ENCODE measurements at regions not wholly inside any gene's neighbourhood (a gene's known extent, or its start where the extent isn't known, plus 50 kb on each side); places are given as distances from the start of the nearest gene placed in this dataset.
"Not testable (repeated sequence)": the region's sequence is repeated elsewhere in the genome, so short reads cannot be mapped to it uniquely, and the experiment has no call there.

GRCh38 chr19:30806311-30806710, 434.1 kb downstream of the ZNF536 start:
- no peak for DNase-seq

- DNase-seq = no peak
Observed at GRCh38 chr19:30804751-30805150, 432.6 kb downstream of the ZNF536 start.

GRCh38 chr19:30804333-30804732, 432.1 kb downstream of the ZNF536 start:
- DNase-seq = not testable (repeated sequence)

GRCh38 chr19:30802424-30803013, 430.3 kb downstream of the ZNF536 start:
- no peak for DNase-seq

- DNase-seq = peak; percentile 10 to 11
Observed at GRCh38 chr19:30799865-30800755, 427.9 kb downstream of the ZNF536 start.

- no peak for DNase-seq
Observed at GRCh38 chr19:30795727-30796126, 423.5 kb downstream of the ZNF536 start.

GRCh38 chr19:30792561-30793505, 420.6 kb downstream of the ZNF536 start:
- no peak for DNase-seq

GRCh38 chr19:30791088-30791487, 418.9 kb downstream of the ZNF536 start:
- DNase-seq = no peak

- no peak for DNase-seq
Observed at GRCh38 chr19:30790056-30790680, 418.0 kb downstream of the ZNF536 start.

GRCh38 chr19:30788105-30788765, 416.1 kb downstream of the ZNF536 start:
- DNase-seq = no peak

- no peak for DNase-seq
Observed at GRCh38 chr19:30785458-30786137, 413.4 kb downstream of the ZNF536 start.

- peak; percentile 47 to 57 for DNase-seq
Observed at GRCh38 chr19:30784850-30785457, 412.8 kb downstream of the ZNF536 start.

GRCh38 chr19:30783936-30784335, 411.8 kb downstream of the ZNF536 start:
- no peak for DNase-seq

GRCh38 chr19:30783212-30783611, 411.0 kb downstream of the ZNF536 start:
- DNase-seq = no peak

- DNase-seq = no peak
Observed at GRCh38 chr19:30781519-30781918, 409.3 kb downstream of the ZNF536 start.

- DNase-seq = no peak
Observed at GRCh38 chr19:30781047-30781446, 408.9 kb downstream of the ZNF536 start.

GRCh38 chr19:30780456-30780855, 408.3 kb downstream of the ZNF536 start:
- no peak for DNase-seq

- no peak for DNase-seq
Observed at GRCh38 chr19:30780032-30780431, 407.8 kb downstream of the ZNF536 start.

- DNase-seq = no peak
Observed at GRCh38 chr19:30778961-30779715, 407.0 kb downstream of the ZNF536 start.

GRCh38 chr19:30778061-30778460, 405.9 kb downstream of the ZNF536 start:
- no peak for DNase-seq
